ENCODE measurements at regions not wholly inside any gene's neighbourhood (a gene's known extent, or its start where the extent isn't known, plus 50 kb on each side); places are given as distances from the start of the nearest gene placed in this dataset.

- no peak for DNase-seq (ENCODE audit: insufficient read length, low spot score)
Measured at GRCh38 chr22:47795477-47796127, 1033.2 kb downstream of the TBC1D22A start.

DNA sequence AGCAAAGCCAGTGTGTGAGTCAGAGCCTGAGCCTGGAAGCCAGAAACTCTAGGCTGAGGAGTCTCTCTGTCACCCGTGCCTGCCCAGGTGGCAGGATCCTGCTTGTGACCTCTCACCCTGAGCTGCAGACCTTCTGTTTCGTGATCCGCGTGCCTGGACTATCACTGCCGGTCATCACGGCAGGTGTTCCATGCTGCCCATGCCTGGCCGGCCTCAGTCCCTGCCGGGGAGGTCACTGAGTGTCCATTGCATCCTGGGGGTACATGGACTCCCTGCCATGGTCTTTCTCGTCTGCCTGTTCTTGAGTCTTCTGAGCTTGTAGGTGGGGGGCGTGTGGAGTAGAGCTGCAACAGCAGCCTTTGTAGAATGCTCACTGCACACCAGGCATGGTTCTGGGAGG, 1032.4 kb downstream of the TBC1D22A start:
- no peak for DNase-seq (ENCODE audit: insufficient read length, low spot score)
- FAIRE-seq = no peak

More at GRCh38 chr22:47795477-47796127, 1033.2 kb downstream of the TBC1D22A start:
- FAIRE-seq = no peak

GRCh38 chr22:47793304-47794101, 1031.1 kb downstream of the TBC1D22A start:
- FAIRE-seq (no peak), DNase-seq (ENCODE audit: insufficient read length, low spot score) (no peak)

DNA sequence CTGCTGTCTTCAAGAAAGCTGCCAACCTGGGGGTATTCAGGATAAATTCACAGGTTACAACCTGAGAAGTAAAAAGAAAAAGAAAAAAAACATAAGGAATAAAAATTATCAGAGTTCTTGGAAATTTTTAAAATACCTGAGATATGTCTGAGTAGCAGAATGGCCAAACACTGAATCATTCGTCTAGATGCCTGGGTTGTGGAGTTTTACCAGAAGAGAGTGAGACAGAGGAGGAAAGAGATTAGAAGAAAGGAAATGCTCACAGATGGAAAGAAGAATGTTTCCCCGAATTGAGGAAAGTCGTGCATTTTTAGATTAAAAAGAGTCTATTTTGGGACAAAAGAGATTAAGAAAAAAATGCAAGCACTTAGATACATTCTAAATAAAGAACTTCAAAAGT, 1026.7 kb downstream of the TBC1D22A start:
- no peak for FAIRE-seq
- no peak for DNase-seq (ENCODE audit: insufficient read length, low spot score)

- FAIRE-seq (no peak), DNase-seq (ENCODE audit: insufficient read length, low spot score) (no peak)
Measured at GRCh38 chr22:47788461-47788860, 1026.0 kb downstream of the TBC1D22A start.

DNA sequence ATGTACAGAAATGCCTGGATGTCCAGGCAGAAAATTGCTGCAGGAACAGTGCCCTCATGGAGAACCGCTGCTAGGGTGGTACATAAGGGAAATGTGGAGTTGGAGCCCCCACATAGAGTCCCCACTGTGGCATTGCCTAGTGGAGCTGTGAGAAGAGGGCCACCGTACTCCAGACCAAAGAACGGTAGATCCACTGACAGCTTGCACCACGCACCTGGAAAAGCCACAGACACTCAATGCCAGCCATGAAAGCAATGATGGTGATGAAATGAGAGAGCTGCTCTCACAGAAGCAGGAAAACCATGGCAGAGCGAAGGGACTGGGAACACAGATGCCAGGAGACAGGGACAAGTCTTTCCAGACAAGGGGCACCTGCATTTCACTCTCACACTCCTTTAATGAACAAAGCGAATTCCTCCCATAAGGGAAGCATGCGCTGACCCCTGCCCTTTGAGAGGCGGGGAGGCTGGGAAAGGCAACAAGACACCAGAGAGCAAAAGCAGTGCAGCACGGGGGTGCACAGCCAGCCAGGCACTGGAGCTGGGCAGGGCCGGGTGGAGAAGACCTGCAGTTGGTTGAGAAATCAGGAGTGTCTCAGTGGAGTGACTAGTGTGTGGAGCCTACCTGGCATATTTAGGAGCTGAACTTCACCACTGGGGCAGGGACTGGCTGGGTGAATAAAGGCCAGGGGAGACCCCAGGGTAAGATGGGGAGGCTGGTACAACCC, 1025.2 kb downstream of the TBC1D22A start:
- FAIRE-seq (no peak), DNase-seq (ENCODE audit: insufficient read length, low spot score) (no peak)

DNA sequence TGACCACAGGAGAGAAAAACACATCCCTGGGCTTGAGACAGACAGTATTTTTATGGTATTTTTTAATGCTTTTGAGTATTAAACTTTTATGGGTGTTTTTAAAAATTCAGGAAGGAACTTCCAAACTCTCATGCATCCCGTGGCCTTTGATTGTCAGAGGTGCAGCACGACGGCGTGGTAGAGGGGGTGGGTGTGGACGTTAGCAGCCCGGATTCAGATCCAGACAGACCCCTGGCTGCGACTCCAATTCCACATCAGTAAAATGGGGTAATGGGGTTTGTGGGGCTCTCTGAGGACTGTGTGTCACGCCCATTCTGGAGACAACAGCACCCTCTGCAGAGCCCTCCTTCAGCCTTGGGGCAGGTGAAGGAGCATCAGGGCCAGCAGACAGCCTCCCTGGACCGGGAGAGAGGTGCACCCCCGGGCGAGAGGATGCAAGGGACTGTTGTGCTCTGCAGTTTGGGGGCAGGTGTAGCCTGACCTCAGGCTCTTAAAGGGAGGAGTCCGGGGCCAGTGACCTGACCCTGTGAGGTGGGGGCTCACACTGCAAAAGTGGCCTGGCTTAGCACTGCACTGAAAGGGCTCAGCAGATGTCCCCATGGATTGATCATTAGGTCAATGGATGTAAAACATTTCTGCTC, 1024.3 kb downstream of the TBC1D22A start:
- FAIRE-seq (no peak), DNase-seq (ENCODE audit: insufficient read length, low spot score) (no peak)

- no peak for DNase-seq (ENCODE audit: insufficient read length, low spot score)
- FAIRE-seq = no peak
Measured at GRCh38 chr22:47784991-47785390, 1022.5 kb downstream of the TBC1D22A start.

- DNase-seq (ENCODE audit: insufficient read length, low spot score) = no peak
- FAIRE-seq = no peak
Measured at GRCh38 chr22:47784367-47784983, 1022.0 kb downstream of the TBC1D22A start.

DNA sequence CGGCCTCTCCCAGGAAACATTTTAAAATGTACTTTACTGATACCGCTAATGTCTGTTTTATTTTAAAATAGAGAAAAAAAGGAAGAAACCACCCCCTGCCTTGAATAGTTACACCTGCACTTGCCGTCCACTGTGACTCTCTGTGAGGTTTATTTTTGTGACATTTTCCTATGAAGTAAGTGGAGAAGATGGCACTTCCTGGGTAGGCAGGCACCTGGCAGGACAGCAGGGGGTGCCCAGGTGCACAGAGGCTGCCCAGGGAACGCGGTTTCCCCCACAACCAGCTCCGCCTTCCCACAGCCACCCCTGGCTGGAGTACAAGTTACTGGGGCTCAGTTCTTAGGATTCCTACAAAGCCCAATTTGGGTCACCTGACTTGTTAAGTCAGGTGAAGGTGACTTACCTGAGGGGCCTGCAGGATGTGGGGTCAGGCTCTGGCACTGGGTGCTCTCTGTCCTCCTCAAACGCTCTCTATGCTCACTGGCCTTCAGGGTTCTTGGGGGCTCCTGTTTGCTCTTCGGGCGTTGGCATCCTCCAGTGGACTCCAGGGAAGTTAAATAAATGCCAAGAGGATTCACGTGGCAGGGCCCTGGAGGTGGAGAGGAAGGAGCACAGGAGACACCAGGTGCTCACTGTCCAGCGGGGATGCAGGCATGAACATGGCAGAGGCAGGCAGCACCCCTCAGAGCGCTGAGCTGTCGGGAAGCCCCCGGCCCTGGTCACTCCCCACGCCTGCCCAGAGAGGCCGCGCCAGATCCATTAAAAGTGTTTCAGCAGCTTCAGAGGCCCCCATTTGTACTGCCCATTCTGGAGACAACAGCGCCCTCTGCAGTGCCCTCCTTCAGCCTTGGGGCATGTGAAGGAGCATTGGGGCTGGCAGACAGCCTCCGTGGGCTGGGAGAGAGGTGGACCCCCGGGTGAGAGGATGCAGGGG, 1021.2 kb downstream of the TBC1D22A start:
- DNase-seq (ENCODE audit: insufficient read length, low spot score) (no peak), FAIRE-seq (no peak)

DNA sequence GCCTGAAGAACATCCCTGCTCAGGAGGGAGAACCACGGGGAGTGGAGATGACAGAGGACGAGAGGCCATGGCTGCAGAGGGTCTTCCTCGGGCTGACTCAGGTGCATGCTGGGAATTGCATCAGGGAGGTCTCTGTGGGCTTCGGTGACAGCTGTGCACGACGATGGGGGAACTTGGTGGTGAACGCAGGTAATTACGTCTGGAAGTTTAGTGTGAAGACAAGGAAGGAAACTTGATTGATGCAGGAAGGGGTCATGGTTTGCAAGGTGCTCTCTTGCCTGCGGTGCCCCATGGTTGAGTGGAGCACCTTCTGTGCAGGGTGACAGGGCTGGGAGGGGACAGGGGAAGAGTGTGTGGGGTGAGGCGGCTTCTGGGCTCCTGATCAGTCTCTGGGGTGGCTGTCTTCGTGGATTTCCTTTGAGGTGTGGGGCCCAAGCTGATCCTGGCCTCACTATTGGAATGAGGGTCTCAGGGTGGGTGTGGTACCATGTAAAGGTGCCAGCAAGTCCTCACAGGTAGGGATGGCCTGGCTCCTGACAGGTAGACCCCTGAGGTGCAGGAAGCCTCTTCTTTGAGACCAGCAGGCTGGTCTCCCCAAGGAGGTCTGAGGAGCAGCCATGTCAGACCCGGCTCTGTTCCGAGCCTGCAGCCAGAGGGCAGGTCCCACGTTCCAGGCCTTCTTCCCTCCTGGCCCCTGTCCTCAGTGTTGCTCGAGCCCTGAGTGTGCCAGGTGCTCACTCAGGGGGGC, 1020.1 kb downstream of the TBC1D22A start:
- FAIRE-seq (no peak), DNase-seq (ENCODE audit: insufficient read length, low spot score) (no peak)

DNA sequence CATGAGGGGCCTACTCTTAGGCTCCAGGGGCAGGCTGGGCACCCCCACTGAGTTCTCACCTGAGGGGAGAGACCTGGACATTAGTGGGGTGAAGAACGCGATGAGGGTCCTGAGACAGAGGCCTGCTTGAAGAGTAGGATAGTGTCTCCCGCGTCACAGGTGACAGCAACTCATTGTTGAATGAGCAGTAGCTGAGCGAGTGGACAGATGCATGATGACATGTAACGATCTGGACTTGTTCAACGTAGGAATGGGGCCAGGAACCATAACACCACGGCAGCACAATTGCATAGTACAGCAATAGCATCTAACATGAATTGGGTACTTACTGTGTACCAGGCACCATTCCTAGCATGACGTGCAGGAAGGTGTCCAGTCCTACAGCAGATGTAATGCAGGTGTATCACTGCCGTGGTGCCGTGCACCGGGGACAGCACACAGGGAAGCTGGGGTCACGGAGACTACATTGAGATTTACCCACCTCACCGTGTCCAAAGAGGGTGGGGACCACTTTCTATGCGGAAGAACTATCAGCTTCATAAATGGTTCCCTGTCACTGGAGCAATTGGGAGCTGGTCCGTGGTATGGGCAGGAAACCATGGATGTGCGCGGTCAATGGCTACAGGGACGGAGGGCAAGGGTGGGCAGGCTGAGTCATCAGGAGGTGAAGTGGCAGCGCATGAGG, 1019.1 kb downstream of the TBC1D22A start:
- DNase-seq (ENCODE audit: insufficient read length, low spot score) (no peak), FAIRE-seq (no peak)

DNA sequence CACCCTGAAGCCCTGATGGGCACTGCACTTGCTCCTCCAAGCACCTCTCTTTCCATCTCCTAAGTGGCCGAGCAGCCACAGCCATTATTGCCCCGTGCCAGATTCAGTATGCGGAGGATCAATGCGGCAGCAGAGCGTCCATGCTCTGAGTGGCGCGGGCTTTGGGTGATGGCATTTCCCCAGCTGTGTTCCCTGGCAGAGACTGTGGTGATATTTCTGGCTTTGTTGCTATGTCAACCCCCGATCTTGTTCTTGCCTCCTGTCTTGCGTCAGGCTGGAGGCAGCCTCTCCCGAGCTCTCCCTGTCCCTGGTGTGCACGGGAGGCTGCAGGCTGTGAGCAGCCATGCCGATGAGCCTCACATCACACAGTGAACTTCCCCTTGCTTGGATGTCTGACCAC, 1018.6 kb downstream of the TBC1D22A start:
- FAIRE-seq = no peak
- DNase-seq (ENCODE audit: insufficient read length, low spot score) = no peak

DNA sequence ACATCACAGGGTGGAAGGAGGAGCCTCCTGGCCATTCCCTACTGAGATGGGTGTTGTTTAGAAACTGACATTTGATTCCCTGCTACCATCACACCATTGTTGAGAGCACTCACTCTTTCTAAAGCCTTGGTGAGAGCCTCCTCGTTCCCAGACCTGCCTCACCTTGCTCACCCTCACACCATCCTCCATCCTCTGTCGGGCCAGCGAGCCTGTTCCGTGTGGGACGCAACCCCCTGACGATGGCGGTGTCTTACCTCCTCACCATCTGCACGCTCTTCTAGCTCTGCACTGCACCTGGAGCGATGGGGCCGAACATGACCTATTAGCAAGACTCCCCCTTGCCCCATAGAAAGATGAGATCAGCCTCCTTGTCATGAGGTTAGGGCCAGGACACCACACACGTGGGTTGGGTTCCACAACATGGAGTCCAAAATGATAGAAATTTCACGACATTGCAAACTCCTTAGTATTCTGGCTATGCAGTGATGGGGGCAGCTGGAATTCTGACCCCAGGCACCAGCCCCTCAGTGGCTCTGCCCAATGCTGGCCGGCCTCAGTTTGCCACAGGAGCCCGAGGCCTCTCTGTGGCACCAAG, 1017.9 kb downstream of the TBC1D22A start:
- FAIRE-seq = no peak

DNA sequence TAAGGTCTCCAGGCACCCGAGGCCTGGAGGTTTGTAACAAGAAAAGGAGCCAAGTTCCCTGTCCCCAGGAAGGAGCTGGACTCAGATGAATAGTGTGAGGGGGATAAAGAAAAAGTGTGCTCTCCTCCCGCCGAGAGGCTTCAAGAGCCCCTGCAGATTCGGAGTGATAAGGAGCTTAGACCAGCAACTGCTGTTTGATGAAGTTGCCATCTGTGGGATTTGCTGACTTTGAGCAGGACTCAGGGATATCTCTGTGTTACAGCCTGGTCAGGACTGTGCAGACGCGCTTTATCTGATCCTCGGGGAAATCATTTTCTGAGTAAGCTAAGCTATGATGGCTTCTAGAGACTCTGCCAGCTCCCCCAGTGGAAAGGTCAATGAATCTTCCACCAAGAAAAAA, 1017.0 kb downstream of the TBC1D22A start:
- FAIRE-seq (no peak), DNase-seq (ENCODE audit: insufficient read length, low spot score) (no peak)

More for the DNA sequence above, 1017.9 kb downstream of the TBC1D22A start:
- no peak for DNase-seq (ENCODE audit: insufficient read length, low spot score)

DNA sequence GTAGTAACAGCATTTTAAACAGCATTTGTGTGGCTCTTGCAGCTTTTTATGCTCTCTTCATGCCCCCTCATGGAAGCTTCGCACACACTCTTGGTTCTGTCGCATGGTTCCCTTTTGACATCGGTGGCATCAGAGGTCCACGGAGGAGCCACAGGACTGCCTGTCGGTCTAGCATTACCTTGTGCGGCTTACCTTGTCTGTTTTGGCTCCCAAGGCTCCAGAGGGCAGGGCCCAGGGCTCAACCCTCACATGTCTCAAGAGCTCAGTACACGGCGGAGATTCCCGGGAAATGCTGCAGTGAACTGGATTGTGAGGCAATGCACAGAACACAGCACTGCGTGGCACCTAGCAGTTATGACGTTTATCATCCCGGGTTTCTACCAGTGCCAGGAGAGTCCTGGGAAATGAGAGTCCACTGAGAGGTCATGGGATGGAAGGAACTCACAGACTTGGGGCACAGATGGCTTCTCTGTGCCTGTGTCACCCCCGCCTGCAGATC, 1015.8 kb downstream of the TBC1D22A start:
- DNase-seq (ENCODE audit: insufficient read length, low spot score) = no peak
- no peak for FAIRE-seq

DNA sequence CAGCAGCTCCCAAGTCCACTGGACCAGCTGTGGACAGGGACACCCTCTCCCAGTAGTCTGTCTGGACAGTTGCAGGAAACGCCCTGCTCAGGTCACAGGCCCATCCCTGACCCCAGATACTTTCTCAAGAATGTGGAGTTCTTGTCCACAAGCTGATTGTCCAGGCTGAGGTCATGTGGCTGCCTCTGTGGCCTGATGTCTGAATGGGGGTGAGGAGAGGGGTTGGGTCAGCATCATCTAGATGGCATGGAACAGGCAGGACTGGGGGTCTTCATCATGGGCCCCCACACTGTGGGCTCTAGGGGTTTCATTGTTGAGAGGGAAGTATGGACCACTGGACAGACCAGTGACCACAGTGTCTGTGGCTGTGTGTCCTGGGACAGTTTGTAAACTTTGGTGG, 1015.0 kb downstream of the TBC1D22A start:
- DNase-seq (ENCODE audit: insufficient read length, low spot score) (no peak), FAIRE-seq (no peak)

- FAIRE-seq (no peak), DNase-seq (ENCODE audit: insufficient read length, low spot score) (no peak)
Measured at GRCh38 chr22:47776329-47776728, 1013.9 kb downstream of the TBC1D22A start.

Data from HTR-8/SVneo (cell line).